Brain microvascular endothelial cell (primary cell): ENCODE measurements at regions not wholly inside any gene's neighbourhood (a gene's known extent, or its start where the extent isn't known, plus 50 kb on each side); places are given as distances from the start of the nearest gene placed in this dataset.

Experiments used
- DNase-seq: peaks from one replicate; pipeline ENCODE4 v3.0.0-alpha.2; 2020
- H3K27ac ChIP-seq: fragments of 250-450 bp; sonication (Bioruptor Pico); 2 replicates; pipeline ENCODE4 v1.5.1; 2020; ENCODE audit warnings: mild to moderate bottlenecking, moderate library complexity
- H3K27me3 ChIP-seq: fragments of 250-450 bp; sonication (Bioruptor Pico); replicated peaks from 2 replicates; pipeline ENCODE4 v1.5.1; 2020; ENCODE audit warnings: mild to moderate bottlenecking
- H3K36me3 ChIP-seq: fragments of 250-450 bp; sonication (Bioruptor Pico); replicated peaks from 2 replicates; pipeline ENCODE4 v1.5.1; 2020; ENCODE audit warnings: mild to moderate bottlenecking
- H3K4me3 ChIP-seq: 2 replicates; pipeline ENCODE4 v1.5.1; 2011; ENCODE audit warnings: low read depth, mild to moderate bottlenecking, control low read depth, low read length, moderate library complexity
- in situ Hi-C: cut with HindIII; loops from 2 replicates; pipeline ENCODE4 v1.10.0; 2017; ENCODE audit warnings: low sequenced_read_pairs, low pct_ligation_motif_present
- TF ChIP-seq, protein P1 (sequence below): IDR thresholded peaks from 2 replicates; pipeline ENCODE4 v1.5.1; 2011; ENCODE audit warnings: low read depth, mild to moderate bottlenecking, moderate library complexity, low read length, control low read depth, inconsistent platforms; ENCODE audit errors: missing control alignments

DNA sequence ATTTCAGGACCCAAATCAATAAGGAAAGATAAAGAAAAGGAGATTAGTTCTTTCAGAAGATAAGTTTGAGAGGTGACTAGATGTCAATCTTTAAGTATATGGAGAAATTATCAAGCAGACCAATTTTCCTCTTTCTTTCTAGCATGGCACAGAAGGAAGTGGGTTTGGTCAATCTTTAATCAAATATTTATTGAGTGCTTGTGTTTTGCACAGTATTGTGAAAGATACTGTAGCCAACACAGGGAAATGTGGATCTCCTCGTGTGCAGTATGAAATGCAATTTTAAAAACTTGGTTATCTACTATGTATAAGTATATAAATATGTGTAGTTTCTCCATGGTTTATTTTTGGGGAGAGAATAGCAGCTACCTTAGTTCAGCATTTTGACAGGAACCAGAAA, 655.2 kb downstream of the RAPGEF2 start:
- Histone ChIP-seq H3K4me3 (no peak overlapping the region), H3K27ac (no peak overlapping the region), H3K27me3 (no peaks in the 10 kb centered on the region), H3K36me3 (no peaks in the 10 kb centered on the region)
- TF ChIP-seq, protein P1, sequence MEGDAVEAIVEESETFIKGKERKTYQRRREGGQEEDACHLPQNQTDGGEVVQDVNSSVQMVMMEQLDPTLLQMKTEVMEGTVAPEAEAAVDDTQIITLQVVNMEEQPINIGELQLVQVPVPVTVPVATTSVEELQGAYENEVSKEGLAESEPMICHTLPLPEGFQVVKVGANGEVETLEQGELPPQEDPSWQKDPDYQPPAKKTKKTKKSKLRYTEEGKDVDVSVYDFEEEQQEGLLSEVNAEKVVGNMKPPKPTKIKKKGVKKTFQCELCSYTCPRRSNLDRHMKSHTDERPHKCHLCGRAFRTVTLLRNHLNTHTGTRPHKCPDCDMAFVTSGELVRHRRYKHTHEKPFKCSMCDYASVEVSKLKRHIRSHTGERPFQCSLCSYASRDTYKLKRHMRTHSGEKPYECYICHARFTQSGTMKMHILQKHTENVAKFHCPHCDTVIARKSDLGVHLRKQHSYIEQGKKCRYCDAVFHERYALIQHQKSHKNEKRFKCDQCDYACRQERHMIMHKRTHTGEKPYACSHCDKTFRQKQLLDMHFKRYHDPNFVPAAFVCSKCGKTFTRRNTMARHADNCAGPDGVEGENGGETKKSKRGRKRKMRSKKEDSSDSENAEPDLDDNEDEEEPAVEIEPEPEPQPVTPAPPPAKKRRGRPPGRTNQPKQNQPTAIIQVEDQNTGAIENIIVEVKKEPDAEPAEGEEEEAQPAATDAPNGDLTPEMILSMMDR: no peak
- in situ Hi-C loops: no loop called here
- no peak for DNase-seq

GRCh38 chr4:159762672-159763071, 659.8 kb downstream of the RAPGEF2 start:
- H3K27me3 ChIP-seq: no peaks in the 10 kb centered on the region
- no peak overlapping the region for H3K4me3 ChIP-seq
- H3K27ac ChIP-seq: no peak overlapping the region
- in situ Hi-C loops: no loop called here
- H3K36me3 ChIP-seq: no peaks in the 10 kb centered on the region
- TF ChIP-seq, protein P1: no peak
- no peak for DNase-seq

- H3K27ac ChIP-seq: peak overlapping the region; percentile 62
- H3K27me3 ChIP-seq: no peaks in the 10 kb centered on the region
- no peak overlapping the region for H3K4me3 ChIP-seq
- no peaks in the 10 kb centered on the region for H3K36me3 ChIP-seq
- peak; percentile 70 for DNase-seq
- in situ Hi-C loops: no loop called here
- TF ChIP-seq, protein P1: peak; percentile 64
Measured at GRCh38 chr4:159764343-159764952, 661.6 kb downstream of the RAPGEF2 start.

DNA sequence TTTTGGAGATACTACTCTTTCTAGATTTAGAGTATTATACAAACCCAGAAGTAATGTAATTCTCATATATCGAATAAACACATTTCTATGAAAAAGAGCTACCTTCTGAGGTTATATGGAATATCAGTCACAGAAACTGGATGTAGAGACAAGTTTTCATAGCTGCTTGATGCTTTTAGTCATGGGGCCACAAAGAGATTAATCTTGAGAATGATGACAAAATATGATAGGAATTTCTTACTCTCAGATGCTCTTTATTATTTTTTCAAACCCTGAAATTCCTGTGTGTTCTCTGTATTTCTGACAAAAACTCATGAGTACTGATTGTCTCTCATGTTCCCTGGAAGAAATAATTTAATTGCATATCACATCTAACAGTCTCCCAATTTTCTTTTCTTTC, 662.5 kb downstream of the RAPGEF2 start:
- Histone ChIP-seq H3K4me3 (no peak overlapping the region), H3K27me3 (no peaks in the 10 kb centered on the region), H3K27ac (peak overlapping the region; percentile 62), H3K36me3 (no peaks in the 10 kb centered on the region)
- in situ Hi-C loops: no loop called here
- TF ChIP-seq, protein P1: no peak
- no peak for DNase-seq

DNA sequence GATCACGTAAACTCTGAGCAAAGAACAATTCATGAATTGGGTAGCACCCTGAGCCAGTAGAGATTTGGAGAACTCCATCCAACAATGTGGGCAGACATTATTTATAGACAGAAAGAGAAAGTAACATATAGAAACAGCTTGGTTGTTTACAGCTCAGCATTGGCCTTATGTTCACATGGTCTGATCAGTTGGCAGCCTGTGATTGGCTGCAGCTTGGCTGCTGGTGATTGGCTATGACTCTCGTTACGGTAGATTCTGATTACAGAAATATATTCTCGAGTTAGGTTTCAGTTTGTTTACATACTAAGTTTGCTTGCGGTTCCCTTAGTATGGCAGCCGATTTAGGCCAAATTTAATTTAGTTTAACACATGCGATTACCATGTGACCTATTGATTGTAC, 663.4 kb downstream of the RAPGEF2 start:
- Histone ChIP-seq H3K27ac (no peak overlapping the region), H3K27me3 (no peaks in the 10 kb centered on the region), H3K36me3 (no peaks in the 10 kb centered on the region), H3K4me3 (no peak overlapping the region)
- TF ChIP-seq, protein P1: no peak
- in situ Hi-C loops: no loop called here
- DNase-seq: no peak

- TF ChIP-seq, protein P1: no peak
- in situ Hi-C loops: no loop called here
- Histone ChIP-seq H3K27ac (peak overlapping the region; percentile 45), H3K36me3 (no peaks in the 10 kb centered on the region), H3K4me3 (no peak overlapping the region), H3K27me3 (no peaks in the 10 kb centered on the region)
- DNase-seq: no peak
Measured at GRCh38 chr4:159767406-159767805, 664.5 kb downstream of the RAPGEF2 start.
